IPS-NIHi7 (cell line): ENCODE measurements at regions not wholly inside any gene's neighbourhood (a gene's known extent, or its start where the extent isn't known, plus 50 kb on each side); places are given as distances from the start of the nearest gene placed in this dataset.

Source experiments
- DNase-seq: peaks from one replicate; pipeline ENCODE4 v3.0.0; 2012; ENCODE audit warnings: mixed read lengths; ENCODE audit errors: extremely low spot score

DNA sequence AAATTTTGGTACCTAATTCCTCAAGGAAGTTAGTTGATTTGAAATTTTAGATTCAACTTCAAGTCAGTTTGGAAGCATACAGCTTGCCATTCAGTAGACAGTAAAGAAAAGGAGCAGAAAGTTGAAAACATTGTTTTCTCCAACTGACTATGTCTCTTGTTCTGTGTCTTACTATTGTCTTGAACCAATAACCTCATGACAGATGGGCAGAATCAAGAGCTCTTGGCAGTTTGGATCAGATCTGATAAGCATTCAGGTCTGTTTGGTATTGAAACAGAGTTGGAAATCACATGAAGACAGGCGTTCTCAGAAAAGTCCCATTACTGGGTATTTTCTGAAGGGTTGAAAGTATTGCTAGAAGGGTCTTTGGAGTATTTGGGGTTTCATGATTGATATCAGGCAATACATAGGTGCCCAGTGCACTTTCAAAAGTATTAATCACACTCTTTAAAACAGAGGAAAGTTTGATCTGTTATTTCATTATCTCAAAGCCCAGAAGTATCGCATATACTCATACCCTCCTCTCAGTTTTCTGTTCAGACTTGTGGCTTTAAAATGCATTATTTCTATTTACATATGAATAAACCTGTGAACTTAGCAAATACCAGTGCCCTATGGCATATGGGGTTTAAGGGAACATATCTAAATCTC, 428.4 kb upstream of the ZEB2 start:
- DNase-seq: no peak

DNA sequence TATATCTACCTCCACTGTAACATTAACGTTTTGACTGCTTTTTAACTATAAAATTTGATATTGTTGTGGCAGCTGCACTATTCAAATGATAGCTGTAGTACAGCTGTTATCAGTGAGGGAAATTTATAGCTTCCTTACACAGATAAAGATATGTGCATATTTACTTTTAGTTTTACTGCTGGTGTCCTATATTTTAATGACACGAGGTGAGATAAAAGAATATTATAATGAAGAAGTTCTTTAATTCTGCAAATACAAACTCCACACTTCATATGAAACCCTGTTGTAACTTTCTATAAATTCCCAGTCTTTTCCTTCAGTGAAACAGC, 427.8 kb upstream of the ZEB2 start:
- DNase-seq: no peak

DNA sequence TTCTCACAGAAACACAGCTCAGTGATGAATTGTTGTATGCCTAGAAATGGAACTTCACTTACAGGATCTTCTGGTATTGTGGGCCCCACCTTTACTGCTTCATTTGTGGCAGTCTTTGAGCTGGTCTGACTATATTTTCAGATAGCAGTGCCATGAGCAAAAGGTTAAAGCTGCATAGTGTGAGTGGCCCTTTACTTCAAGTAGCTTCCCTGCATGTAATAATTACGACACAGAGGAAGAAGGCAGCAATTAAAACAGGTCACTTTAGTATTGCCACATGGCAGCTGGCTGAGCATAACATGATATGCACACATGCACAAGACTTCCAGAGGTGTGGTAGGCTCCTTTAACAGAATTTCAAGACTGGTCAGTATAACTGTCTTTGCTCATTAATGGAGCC, 426.3 kb upstream of the ZEB2 start:
- DNase-seq: no peak

DNA sequence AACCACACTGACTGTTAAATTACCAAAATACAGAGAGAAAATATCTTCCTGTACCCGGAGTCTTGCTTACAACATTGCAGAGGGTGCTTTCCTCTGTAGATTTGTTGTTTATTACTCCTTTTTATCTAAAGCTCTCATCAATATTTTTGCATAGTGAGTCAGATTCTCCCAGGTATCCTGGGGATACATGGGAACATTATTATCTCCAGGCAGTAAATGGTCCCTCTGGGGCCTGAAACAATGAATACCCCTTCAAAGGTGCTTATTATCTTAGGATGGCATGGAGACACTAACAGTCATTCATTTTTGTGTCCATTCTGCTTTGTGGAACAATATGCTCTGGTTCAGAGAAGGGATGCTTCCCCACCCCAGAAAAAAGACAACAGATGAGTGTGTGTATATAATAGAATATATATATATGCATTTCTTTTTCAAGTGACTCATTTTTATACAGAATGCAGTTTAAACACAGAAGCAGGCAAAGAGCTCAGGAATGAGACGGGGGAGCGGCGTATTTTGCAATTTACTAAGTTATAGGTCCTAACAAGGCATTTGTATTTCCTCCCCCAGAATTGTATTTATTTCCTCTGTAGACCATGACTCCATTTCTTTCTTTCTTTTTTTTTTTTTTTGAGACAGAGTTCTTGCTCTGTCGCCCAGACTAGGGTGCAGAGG, 424.8 kb upstream of the ZEB2 start:
- no peak for DNase-seq

DNA sequence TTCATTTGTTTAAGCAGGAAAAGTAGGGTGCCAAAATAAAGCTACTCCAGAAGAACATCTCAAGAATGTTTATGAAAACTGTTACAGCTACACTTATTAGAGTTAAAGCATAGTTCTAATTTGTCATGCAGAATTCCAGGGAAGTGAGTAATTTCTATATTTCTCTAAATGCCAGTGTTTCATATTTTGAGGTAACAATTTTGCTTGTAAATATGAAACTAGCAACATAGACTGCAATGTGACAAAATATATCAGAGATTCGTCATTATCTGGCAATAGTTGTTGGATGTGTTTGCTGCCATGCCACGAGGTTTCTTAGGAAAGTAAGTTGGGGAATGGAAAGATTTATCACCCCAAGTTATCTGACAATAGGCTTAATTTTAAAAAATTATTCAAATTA, 424.1 kb upstream of the ZEB2 start:
- DNase-seq: no peak

DNA sequence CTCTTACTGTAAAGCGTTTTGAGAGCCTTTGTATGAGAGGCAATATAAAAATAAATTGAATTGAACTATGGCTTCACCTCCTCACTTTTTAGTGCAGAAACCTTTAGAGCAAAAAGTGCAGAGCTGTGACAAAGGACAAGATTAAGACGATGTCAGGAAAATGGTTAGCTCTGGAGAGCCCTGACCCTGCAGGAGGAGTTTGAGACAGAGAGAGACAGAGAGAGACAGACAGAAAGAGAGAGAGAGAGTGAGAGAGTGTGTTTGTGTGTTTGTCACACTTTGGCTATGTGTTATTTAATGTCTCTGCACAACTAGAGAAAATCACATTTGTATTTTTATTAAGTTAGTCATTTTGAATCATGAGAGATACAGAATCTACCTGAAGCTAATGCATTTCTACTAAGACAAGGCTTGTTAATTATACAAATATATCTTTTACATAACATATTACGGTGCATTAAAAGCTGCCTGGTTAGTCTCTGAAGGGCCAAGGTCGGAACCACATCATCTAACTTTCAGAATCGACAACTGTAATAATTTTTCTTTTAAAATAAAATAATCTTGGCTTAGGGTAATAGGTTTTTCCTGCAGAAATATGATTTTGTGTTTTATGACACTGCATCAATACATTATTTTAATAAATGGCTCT, 423.5 kb upstream of the ZEB2 start:
- DNase-seq: no peak

DNA sequence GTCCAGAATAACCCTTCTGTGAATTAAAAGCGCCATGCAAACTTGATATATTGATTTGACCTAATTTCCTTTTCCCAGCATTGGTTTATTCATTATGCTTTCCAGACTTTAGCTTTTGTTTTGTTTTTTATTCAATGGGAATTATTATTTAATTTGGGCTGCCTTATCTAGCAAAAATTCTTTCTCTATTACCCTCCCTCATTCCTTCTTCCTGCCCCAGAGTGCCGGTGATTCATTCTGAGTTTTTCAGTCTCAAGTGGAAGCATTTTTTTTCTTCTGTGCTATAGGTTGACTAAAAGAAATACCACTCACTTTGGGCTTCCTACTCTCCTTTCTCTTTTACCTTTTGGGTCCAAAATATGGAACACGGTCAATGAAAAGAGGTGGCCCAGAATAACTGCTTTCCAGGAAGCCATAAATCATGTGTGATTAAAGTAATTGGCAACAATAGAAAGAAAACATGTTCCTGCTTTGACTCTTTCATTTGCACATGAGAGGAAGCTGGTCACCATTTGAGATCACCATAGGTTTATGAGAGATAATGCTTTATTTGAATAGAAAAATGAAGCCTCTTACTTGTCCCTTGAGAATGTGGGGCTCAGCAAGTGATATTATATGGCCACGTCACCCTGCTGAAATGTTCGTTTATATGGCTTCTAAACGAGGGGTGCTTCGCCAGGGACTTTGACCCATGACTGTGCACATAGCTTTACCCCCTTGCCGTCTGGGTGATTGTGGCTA, 422.8 kb upstream of the ZEB2 start:
- no peak for DNase-seq

DNA sequence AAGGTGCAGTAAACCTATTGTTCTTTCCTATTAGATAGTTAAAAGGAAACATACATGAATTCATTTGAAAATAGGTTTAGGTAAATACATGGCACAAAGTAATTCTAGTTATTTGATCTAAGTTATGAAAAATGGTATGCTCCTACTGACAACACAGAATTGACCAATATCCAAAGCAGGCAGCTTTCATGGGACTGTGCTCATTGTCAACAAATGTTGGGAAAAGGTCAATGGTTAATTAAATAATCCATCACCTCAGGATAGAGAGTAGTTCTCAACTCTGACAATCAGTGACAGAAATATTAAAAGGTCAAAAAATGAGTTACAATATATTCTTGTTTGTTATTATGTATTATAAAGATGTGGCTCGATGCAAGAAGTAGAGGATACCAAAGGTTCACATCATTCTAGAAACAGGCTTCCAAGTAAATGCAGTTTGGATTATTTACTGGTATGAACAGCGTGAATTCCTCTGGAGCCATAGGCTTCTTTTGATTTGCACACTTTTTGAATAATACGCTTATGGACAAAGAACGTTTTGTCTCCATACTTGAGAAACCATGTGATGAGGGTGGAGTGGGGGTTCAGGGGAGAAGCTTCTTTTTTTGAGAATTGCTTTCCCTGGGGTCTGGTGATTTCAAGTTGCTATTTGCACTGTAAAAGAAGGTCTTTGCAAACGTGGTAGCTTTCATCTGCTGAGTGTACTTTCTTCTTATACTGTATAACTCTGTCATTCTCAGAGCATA, 422.0 kb upstream of the ZEB2 start:
- no peak for DNase-seq

DNA sequence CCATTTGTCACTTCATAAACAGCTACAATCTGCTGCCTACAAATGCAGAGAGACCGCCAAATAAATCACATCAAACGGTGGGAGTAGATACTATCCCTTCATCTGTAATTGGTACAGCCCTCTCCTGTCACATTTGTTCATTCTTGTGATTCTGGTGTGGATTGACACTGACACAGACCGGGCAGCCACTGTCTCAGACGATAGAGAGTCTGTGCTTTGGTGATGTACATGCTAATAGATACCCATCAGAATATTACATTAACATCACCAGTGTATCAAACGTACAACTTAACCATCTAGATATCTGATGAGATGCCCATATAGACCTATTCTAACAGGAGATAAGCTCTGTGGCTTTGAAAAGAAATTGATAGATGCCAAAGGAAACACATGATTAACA, 419.7 kb upstream of the ZEB2 start:
- DNase-seq: no peak

DNA sequence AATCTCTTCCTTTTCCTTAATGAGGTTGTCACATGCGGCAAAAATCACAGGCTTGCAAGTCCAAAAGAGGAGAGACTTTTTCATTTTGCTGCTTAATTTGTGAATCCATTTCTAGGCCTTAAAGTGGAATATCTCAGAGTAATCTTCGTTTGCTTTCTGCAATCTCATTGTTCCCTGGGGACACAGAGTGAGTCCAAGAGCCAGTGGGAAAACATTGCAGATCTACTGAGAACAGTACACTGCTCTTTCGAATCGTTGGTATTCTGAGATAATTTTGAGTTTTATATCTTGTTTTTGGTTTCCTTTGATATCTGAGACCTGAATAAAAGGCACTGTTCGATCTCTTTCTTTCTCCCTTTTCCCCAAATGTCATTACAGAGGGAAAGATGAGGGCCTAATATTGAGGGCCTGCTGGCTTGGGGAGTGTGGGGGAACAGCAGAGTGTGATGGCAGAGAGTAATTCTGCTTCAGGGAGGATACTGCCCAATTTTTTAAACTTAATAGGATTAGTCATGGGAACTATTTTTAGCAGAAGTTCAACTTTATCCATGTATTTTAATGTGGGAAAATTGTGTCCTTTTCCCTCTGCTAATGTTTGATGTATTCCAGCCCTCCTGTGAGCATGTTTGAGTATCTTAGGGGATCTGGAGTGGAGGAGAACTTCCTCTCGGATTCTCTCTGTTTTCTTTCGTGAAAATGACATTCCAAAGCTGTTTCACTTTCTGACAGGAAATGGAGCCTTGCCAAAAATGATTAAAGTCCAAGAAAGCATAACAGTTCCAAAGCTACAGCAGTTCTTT, 418.2 kb upstream of the ZEB2 start:
- DNase-seq: no peak

DNA sequence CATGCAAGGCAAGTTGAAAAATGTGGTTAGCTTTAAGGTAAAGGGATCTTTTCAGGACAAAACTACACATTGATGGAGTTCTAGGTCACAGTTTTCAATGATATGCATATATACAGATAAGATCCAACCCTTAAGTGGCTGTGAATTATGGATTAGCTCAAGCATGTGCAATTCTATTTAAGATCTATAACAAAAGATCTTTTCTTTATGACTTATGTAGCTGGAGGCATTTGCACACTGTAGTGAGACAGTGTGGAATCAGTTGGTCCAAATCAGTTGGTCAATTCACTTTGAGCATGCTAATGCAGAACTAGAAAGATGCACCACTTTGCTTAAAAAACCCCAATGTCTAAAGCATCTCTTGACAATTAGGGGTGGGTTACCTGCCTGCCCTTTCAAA, 417.1 kb upstream of the ZEB2 start:
- DNase-seq: no peak

DNA sequence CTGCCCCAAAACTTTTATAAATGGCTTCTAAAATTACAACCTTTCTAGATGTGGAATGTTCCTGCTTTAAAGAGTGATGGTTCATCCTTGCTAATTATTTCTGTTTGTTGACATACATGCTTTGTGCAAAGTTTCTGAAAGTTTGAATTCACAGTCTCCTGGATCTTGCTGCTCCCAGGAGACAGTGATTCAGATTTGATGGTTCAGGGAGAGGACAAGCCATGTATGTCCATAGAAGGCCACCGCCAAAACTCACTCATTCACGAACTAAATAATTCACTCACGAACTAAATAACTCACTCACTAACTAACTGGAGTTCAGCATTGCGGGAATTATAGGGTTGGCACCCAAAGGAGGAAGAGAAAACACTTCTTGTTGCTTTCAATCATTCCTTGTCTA, 416.5 kb upstream of the ZEB2 start:
- no peak for DNase-seq

DNA sequence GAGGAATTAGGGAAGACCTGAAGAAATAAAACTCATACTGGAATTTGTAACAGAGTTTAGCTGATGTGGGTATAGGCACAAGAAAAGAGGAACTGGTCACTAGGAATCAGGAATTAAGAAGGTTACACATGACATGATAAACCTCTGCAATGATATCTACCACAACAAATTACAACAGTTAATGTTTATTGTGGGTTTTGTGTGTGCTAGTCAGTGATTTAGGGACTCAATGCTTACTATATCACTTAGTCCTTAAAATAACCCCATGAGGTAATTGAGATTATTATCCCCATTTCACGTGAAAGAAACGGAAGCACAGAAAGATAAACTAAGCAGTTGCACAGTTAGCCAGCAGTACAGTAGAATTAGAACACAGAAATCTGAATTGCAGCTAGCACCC, 415.8 kb upstream of the ZEB2 start:
- DNase-seq: no peak

DNA sequence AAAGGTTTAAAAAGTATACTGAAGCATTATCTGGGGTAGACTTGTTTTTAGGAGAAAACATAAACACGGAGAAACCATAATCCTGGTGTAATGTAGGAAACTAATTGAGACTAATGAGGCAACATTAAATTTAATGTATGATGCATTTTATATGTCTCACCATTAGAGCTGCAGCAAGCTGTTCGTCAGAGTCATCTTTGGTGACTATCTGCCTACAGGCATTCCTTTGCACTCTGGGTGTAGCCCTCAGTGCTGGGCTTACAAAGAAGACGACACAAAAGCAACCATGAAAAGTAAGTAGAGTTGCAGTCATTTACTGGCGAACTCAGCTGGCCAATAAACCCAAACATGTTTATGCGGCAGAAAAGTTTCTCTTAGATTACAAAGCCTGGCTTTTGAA, 415.3 kb upstream of the ZEB2 start:
- no peak for DNase-seq

DNA sequence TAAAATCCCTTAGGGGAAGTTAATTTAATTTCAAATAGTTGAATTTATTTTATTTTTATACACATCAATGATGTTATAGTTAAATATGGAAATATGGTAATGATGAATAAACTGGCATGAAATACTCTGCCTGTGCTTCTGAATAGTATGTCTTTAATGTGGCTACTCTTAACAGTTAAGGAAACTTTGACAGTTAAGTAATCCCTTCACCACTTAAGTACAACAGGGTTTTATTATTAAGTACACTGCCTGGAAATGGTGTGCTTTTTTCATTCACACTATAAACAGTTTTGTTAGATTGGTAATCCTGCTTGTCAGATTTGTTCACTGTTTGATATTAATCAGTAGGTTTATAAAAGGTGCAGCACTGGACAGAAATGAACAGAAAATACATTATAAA, 412.0 kb upstream of the ZEB2 start:
- DNase-seq: no peak

DNA sequence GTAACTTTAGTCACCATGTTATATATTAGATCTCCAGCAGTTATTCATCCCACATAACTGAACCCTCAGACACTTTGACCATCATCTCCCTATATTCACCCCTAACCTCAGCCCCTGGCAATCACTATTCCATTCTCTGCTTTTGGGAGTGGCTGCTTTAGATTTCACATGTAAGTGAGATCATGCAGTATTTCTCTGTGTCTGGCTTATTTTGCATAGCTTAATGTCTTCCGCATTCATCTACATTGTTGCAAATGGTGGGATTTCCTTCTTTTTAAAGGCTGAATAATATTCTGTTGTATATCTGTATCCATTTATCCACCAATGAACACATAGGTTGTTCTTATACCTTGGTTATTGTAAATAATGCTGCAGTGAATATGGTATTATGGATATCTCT, 411.6 kb upstream of the ZEB2 start:
- DNase-seq: no peak

DNA sequence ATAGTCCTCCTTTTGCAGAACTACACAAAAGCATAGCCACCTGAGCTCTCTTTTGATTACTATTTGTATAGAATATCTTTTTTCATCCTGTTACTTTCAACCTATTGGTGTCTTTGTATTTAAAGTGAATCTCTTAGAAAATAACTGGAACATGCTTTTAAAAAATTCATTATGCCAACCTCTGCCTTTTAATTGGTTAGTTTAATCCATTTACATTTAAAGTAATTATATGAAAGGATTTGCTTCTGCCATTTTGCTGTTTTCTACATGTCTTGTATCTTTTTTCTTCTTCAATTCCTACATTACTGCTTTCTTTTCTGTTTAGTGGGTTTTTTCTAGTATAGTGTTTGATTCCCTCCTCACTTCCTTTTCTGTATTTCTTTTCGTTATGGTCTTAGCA, 407.5 kb upstream of the ZEB2 start:
- DNase-seq: no peak

DNA sequence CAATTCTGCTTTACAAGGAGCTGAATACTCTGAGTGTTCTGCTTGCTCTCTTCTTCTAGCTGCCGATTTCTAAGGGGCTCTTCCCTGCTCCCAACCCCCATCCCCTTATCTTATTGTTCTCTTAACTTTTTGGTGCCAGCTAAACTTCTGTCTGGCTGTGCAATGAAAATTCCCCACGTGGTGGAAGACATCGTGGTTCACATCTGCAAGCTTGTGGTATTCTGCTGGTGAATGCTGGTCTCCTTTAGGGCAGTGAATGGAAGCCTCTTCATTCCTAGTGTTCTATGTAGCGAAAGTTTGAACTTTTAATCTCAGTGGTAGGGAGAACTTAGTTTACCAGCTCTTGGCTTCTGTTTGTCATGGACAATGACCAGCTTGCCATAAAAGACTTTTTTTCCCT, 406.0 kb upstream of the ZEB2 start:
- DNase-seq: no peak

DNA sequence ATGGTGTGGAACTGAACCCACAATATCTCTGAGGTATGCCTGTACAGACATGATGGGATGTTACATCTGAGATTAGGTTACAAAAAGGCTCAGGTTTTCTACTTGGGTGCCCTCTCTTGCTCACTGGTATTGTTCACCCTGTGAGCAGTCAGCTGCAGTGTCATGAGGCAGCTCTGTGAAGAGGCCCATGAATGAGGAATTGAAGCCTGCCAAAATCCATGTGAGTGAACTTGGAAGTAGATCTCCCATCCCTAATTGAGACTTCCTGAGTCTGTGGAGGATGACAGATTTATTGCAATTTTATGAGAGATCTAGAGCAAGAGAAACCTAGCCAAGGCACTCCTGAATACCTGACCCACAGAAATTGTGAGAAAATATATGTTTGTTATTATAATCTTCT, 404.9 kb upstream of the ZEB2 start:
- DNase-seq: no peak

DNA sequence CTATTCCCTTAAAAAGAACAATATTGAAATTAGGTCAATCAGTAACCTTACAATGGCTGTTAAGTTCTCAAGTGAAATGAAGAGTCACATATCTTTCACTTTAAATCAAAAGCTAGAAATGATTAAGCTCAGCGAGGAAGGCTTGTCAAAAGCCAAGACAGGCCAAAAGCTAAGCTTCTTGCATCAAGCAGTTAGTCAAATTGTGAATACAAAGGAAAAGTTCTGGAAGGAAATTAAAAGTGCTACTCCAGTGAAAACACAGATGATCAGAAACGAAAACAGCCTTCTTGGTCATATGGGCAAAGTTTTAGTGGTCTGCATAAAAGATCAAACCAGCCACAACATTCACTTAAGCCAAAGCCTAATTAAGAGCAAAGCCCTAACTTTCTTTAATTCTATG, 402.6 kb upstream of the ZEB2 start:
- DNase-seq: no peak

DNA sequence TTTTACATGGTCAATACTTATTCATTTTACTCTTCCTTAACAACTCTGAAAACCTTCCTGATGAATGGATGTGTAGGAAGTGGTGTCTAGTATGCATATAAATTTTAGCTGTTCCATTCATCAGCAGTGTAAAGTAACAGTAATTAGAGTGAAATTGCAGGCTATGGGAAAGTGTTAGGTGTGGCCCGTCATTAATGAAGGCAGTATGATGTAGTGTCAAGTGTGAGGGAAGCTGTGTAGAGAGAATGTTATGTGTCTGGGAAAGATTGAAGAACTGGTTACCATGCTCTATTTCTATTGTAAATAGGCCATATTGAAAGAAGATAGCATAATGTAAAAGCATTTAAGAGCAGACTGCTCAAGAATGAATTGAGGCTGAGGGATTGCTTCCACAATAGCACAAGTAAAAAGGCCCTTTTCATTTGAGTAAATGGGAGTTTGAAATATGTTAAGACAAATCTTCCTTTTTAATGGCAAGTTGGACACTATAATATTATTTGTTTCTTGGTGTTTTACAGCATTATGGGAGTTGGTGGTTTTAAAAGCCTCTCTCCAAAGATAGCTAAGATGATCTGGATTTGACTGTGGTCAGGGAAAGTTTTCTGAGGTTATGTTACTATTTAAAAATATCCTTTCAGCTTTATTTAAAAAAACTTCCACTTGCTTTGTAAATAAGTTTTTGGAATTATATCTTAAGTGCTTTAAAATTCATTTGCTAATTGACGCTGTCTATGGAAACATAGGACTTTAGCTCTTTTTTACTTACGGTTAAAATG, 401.0 kb upstream of the ZEB2 start:
- no peak for DNase-seq
